IPS-NIHi7 (cell line): ENCODE measurements at regions not wholly inside any gene's neighbourhood (a gene's known extent, or its start where the extent isn't known, plus 50 kb on each side); places are given as distances from the start of the nearest gene placed in this dataset.
"Not testable (repeated sequence)": the region's sequence is repeated elsewhere in the genome, so short reads cannot be mapped to it uniquely, and the experiment has no call there.

Source experiments
- DNase-seq: peaks from one replicate; pipeline ENCODE4 v3.0.0; 2012; ENCODE audit warnings: mixed read lengths; ENCODE audit errors: extremely low spot score

DNA sequence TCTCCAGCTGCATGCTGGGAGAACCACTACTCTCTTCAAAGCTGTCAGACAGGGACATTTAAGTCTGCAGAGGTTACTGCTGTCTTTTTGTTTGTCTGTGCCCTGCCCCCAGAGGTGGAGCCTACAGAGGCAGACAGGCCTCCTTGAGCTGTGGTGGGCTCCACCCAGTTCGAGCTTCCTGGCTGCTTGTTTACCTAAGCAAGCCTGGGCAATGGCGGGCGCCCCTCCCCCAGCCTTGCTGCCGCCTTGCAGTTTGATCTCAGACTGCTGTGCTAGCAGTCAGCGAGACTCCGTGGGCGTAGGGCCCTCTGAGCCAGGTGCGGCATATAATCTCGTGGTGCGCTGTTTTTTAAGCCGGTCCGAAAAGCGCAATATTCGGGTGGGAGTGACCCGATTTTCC is 215.0 kb downstream of the STIM2 start:
- DNase-seq = not testable (repeated sequence)

DNA sequence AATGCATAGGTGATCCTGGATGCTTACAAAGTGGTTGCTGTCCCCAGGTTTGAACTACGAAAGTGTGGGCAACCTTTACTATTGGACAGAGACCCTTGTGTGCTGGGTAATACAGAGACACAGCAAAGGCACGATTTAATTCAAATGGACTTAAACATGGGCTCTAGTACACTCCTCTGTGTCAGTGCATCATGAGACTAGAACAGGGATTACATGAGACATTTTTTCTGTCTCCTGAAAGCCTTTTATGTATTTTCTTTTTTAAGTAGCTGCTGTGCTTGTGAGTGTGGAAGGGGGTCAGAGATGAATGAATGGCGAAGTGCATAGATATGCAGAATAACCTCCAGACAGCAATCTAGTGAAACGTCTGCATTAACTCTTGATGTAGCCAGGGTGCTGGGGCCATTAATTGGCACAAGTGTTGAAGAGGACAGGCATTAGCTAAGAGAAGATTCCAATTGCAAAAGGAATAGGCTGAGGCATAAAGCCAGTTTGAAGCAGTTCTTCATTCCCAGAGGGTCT is 218.4 kb downstream of the STIM2 start:
- DNase-seq = no peak

DNA sequence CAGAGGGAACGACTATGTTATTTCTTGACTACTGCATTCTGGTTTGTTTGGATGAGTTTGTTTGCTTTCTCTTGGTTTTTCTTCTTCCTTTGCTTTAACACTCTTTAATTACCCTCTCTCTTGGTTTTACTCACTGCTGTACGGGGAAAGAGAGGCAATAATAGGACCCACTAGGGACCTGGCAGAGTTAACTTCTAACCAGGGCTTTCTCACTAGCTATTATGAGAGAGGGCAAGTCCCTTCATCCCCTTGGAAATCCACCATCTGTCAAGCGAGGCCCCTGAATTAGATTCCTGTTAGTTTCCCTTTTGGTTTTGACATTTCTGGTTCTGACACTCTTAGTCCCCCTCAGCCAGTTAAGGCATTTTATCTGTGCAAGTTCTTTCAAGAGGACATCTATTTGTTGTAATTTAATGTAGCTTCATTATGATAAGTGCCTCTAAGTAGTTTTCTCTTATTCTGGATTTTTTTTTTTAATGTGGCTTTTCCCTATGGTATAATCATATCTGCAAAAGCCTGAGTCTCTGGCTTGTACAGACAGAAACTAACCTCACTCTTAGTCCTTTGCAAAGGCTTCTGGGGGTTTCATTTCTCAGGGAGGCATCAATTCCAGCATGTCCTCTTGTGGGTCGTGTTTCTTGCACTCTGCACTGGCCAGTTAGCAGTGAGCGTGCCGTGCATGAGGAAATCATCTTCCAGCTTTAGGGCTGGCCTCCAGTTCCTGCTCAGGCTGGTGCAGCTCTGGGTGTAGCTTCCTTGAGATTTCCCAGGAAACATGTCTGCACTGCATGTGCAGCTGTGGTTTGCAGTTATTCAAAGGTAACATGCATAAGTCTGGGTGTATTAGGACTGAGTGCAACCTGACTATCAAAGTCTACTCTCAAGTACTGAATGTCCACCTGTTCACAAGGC is 221.3 kb downstream of the STIM2 start:
- no peak for DNase-seq

DNA sequence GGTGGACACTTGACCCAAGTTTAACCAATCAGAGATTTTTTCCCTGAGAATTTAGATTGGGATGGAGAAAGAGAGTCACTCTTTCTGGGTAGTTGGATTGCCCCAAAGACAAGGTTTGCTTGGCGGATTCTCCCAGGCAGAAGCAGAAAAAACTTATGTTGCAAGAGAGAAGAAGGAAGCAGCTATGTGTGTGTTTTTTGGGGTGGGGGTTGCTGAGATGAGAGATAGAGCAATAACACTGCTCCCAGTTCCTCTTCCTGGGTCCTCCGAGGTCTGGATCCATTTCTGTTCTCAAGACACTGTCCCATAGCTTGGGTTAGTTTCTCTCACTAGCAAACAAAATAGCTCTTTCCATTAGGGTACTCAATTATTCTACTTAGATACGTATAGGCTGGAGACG is 222.1 kb downstream of the STIM2 start:
- DNase-seq = no peak

DNA sequence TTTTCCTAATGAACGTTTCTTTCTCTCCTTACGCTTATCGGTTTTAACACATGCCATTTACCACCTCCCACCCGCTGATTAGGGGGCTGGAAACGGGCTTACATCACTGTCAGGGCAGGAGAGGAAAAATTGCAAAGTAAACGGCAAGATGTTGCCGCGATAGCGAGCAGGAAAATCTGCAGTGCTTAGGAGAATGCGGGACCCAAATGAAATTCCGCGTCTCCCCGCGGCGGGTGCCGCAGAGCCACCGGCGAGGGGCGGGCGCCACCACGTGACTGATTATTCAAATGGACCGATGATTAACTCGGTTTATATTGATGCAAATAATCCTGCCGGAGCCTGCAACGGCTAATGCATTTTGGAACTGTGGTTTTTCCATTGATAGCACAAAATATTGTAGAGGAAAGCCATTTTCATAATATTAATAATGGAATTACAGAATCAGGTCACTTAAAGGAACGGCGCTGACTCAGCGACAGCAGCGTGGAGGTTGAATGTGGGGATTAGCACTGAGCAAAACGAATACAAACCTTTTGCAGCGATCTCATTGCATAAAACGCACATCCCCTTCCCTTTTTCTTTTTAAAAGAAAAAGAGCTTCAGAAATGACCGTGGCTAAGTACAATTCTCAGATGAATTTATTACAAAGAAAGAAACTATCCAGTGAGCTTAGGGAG is 224.2 kb downstream of the STIM2 start:
- DNase-seq = peak; percentile 72

DNA sequence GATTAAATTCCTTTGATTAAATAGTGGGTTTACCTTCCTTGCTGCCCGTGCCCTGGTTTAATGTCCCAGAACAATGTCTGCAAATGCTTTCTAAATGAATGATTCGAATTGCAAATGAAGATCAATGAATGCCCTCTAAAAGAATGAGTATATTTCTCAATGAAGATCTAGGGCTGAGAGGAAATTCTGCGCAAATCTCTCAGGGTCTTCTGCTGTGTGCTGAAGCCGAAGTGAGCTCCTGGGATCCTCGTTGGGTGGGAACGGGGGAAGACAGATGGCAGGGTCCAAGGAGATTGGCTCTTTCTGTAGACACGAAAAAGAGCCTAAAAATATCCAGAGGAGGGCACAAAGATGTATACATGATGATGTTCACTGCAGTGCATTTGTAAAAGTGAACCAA is 224.8 kb downstream of the STIM2 start:
- no peak for DNase-seq

DNA sequence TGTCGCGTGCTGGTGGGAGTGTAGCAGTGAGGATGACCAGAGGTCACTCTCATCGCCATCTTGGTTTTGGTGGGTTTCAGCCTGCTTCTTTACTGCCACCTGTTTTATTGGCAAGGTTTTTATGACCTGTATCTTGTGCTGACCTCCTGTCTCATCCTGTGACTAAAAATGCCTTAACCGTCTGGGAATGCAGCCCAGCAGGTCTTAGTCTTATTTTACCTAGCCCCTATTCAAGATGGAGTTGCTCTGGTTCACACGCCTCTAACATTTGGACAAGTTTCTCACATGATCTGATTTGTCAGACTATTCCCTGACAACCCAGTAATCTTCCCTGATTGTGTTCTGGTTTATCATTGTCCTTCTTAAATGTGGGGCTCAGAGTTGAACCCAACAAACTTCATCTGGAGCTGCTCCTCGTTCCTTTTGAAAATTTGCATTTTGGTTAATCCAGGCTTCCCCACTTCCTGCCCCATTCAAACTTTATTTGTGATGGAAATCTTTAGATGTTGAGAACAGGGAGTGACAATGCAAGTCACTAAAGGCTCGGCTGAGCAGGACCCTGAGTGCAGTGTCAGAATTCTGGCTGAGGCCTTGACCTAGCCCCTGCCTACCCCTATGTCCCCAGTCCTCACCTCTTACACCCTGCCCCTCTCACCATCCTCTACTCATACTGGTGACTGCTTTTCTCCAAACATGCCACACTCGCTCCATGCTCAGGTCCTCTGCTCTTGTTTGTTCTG is 226.8 kb downstream of the STIM2 start:
- no peak for DNase-seq

DNA sequence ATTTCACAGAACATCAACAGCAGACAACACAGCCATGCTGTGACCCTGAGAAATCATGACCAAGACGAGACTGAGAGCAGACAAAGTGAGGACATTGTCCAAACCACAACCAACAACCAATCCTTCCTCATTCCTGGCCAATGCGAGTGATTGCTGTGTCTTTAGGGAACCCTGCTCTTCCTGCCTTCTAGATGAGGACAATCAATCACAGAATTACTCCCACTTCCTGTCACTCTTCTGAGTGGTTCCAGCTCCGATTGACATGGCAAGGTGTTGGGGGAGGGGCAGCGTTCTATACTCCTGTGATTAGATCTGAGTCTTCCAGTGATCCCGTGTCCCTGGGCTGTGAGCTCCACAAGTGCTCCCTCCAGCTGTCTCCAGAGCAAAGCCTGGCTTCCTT is 227.8 kb downstream of the STIM2 start:
- DNase-seq = no peak

DNA sequence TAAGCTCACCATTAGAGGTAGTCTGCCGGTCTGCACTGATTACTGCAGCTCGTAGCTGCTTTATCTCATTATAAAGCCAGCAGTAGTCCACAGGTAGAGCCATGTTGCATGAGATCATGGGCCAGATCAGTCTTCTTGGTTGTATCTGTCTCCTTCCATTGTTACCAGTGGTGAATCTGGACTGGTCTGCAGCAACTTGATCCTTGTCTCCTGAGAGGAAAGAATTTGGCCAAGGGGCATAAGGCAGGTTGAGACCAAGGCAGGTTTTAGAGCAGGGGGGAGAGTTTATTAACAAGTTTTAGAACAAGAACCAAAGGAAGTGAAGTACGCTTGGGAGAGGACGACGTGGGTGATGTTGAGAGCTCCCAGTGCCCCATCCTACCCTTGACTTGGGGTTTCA is 228.5 kb downstream of the STIM2 start:
- DNase-seq = no peak

DNA sequence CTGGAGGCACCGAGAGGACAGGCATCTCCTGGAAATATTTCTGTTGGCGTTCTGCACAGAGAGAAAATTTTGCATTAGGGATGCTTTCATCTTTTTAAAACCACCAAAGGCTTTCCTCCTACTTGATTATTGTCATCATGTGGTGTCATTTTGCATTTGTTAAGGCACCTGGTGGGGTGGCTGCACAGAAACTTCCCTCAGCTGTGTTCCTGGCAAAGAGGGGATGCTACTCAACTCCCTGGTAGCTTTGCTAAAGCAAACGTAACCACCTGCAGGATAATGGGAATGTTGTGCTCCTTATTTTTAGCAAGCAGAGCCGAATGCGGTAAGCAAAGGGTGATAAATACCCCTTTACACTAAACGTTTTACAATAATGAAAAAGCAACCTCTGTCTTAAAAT is 229.8 kb downstream of the STIM2 start:
- DNase-seq = no peak

DNA sequence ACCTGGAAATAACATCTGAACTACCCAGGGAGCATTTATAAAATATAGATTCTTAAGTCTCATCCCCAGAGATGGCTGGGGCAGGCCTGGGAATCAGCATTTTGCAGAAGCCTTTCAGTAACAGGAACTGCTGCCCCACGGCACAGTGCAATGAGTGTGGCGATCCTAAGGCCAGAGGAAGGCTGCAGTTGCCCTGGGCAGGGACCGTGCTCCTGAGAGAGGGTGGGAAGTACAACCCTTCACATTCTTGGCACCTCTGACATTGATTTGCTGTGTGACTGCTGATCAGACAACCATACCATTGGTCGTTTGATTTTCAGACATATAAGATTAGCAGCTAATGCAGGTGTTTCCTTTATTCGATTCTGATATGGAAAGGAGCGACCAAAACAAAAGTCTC is 233.6 kb downstream of the STIM2 start:
- DNase-seq = no peak

DNA sequence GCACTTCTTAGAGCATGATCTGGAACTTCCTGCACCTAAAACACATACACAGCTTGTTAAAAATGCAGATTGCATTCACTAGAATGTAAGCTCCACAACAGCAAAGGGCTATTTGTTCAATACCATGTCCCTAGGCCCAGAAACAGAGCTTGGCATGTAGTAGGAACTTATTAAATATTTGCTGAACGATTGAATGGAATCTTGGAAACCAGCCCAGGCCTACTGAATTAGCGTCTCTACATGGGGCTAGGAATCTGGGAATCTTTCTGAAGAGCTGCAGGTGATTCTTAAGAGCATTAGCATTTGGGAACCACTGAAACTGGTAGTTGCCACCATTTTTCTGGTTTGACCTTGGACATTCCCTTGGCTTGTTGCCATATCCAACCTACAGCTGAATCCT is 234.1 kb downstream of the STIM2 start:
- DNase-seq = no peak

DNA sequence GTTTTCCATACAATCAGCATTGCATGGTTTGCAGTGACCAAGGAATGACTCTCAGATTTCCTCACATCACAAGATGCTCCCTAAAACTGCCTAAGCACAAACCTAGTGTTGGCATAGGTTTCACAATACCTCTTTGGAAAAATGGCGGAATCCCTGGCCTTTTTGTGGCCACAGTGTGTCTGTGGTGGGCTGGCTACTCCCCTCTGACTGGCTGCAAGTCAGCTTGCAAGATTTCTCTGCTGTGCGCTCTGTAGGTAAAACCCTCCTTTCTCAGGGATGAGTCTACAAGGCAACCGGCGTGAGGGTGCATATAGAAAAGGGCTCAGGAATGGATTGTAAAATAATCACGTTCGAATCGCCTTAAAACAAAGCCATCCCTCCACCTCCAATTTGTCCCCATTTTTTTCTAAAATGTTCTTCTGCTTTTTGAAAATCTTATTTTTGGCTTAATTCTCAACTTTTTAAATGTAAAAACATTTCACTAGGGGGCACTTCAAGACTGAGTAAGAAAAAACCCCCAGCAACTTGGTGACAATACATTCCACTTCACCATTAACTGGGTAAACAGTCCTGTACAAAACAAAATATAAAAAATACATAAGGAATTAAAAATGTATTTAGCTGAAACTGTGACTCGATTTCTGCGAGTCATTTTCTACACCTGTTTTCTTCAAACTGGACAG is 235.6 kb downstream of the STIM2 start:
- DNase-seq = no peak

DNA sequence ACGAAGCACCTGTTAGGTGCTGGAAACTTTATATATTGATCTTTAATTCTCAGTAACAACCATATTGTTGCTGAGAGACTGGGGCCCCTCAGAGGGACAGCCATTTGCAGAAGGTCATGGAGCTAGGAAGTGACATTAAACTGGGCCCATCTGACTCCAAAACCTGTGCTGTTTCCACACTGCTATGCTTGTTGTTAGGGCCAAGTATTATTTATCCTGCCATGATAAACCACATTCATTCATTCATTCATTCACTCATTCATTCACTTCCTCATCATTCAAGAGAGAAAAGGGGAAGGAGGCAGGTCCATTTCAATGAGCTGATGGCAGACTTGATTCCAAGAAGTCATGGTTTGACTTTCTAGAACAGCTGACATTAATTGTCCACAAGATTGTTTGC is 237.4 kb downstream of the STIM2 start:
- DNase-seq = no peak

DNA sequence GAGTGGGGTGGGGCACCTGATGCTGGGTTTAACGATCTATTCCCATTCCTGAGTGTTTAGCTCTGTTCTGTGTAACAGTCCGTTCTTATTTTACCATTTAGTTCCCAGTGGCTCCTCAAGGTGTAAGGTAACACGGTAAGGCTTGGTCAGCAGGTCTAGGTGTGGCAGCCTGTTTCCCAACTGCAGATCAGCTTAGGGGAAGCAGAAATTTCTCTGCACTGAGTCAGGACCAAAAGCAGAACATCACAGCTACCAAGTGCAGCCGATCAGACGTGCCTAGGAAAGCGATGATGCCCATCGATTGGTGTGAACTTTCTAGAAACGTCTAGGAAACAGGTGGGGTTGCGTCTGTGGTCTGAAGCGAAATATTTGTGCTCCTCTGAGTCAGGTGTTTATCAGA is 240.1 kb downstream of the STIM2 start:
- DNase-seq = no peak

DNA sequence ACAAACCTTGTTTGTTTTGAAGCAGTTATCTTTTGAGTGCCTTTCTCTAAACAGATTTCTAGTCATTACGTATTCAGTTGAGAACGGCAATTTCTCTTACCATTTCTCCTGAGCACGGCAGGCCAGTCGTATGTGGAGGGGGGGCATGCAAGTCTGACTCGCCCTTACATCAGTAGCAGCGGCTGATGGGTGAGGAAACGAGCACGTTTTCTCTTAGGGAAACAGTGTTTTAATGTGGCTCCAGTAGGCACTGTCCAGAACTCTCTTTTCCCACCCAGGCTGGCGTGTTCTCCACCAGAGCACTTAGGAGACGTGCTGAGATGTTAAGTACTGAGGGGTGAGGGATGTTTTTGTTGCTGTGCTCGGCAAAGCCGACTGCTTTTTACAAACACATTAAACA is 240.5 kb downstream of the STIM2 start:
- no peak for DNase-seq

DNA sequence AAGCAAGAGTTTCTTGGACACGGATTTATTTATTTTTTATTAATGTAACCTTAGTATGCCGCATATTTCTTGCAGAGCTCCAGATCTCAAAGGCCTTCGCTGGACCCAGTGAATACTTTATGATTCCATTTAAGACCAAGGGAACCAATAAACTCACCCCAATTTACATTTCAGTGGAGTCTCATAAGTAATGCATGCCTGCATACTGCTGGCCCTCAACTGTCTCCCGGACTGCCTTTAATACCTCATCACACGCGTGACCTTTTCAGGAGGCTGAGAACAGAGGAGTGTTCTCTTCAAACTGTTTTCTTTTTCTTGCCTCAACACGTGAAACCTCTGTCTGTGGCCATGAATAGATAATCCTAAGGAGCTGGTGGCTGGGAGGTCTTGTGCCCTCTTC is 240.9 kb downstream of the STIM2 start:
- no peak for DNase-seq

DNA sequence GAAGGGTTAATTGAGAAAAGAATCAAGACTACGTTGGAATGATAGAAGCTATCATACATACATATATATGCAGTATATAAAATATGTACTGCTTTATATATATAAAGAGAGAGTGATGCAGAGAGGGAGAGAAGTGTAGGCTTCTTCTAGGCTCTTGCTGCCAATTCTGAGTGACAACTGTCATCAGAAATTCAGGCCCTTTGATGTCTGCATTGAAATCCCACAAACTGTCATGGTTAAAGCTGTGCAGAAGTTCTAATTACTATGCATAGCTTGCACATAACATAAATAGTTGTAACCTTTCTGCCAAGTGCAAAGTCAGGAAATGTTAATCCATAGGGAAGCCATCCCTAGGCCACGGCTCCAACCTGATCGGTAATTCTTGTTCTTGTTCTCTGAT is 251.0 kb downstream of the STIM2 start:
- DNase-seq = no peak

DNA sequence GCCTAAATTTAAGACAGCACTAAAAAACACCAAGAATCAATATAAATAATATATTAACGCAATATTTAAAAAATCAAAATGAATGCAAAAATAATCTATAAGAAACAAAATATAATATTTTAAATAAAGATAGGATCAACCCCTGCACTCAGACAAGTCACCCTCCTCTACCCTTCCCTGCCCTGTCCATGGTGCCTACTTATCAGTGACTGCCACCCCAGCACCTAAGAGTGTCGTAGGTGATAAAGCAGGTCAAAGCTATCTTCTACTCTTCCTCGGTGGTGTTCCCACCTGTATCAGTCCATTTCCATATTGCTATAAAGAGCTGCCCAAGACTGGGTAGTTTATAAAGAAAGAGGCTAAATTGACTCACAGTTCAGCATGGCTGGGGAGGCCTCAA is 251.9 kb downstream of the STIM2 start:
- DNase-seq = no peak

DNA sequence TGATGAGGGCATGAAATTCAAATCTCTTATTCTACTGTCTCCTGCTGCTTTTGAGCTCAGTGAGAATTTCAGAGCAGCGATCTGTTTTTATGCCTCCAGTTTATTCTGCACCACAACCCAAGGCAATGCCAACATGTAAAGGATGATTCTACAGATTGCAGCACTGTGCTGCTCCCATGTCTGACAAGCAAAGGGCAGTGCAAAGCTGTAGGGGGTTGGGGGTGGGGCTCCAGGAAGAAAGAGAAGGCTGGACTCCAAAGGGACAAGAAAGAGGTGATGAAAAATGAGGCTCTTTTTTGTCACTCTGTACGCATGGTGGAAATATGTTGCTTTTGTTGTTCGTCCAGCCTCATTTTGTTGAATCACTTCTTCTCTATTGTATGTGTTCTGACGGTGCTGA is 254.6 kb downstream of the STIM2 start:
- no peak for DNase-seq

DNA sequence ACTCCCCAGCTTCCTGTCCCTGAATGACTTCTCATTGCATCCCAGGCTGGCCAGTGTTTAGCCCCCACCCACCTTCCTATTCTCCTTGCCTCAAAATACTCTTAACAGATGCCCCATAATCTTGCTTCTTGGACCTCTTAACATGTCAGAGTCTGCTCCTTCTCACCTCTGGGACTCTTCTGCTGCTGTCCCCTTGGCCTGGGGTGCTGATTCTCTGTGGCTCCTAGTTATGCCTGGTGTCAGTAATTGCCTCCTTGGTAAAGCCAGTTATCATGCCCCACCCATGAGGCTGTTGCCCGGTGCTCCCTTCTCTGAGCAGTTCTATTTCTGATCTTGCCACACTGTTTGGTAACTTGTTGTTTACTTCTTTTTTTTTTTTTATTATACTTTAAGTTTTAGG is 256.8 kb downstream of the STIM2 start:
- DNase-seq = no peak

DNA sequence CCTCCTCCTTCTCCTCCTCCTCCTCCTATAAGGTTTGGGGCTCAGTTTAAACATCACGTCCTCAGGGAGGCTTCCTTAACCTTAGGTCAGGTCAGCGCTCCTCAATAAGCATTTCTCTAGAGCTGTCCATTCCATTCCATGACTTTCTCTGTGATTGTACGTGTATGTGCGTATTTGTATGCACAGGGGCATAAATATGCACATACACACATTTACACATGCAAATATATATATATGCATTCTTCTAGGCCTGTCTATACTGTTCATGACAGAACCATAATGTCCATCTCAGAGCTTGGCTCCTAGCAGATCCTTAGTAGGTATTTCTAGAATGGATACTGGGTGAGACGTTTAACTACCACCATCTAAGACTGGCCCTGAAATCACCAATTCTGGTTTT is 258.6 kb downstream of the STIM2 start:
- DNase-seq = no peak
